ENCODE measurements at regions not wholly inside any gene's neighbourhood (a gene's known extent, or its start where the extent isn't known, plus 50 kb on each side); places are given as distances from the start of the nearest gene placed in this dataset.

DNA sequence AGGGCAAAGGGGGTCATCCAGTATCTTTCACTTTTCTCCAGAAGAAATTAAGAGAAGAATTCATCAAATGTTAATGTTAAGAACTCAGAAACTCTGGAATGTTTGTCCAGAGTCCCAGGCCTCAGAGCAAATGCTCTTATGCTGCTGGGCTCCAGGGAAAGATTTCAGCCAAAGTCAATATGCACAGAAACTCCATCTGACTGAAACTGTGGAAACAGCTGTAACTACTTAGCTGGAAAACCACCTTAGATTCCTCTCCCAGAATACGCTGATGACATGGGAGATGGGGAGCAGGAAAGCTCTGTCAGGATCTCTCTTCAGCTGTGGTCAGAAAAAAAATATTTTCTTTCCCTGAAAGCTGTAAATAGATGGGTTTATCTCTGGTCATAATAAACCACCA is 559.6 kb downstream of the RFPL4B start:
- CTCF ChIA-PET, result no interaction called here
- DNase-seq (ENCODE audit: low read depth, low spot score), result no peak
- in situ Hi-C loops (cut with HindIII; ENCODE audit: low pct_unique_long_range_greater_than_20kb, low sequenced_read_pairs), result no loop called here
- intact Hi-C loops (cut with micrococcal nuclease; ENCODE audit: unreplicated experiment), result no loop called here
- no peak for TF ChIP-seq TCF7L2 (IDR thresholded peaks at IDR 0.05; ENCODE audit: low read depth, low read length)
- TF ChIP-seq POLR2AphosphoS5 (IDR thresholded peaks at IDR 0.05; ENCODE audit: low read depth, low read length), result no peak
- TF ChIP-seq, protein P1, sequence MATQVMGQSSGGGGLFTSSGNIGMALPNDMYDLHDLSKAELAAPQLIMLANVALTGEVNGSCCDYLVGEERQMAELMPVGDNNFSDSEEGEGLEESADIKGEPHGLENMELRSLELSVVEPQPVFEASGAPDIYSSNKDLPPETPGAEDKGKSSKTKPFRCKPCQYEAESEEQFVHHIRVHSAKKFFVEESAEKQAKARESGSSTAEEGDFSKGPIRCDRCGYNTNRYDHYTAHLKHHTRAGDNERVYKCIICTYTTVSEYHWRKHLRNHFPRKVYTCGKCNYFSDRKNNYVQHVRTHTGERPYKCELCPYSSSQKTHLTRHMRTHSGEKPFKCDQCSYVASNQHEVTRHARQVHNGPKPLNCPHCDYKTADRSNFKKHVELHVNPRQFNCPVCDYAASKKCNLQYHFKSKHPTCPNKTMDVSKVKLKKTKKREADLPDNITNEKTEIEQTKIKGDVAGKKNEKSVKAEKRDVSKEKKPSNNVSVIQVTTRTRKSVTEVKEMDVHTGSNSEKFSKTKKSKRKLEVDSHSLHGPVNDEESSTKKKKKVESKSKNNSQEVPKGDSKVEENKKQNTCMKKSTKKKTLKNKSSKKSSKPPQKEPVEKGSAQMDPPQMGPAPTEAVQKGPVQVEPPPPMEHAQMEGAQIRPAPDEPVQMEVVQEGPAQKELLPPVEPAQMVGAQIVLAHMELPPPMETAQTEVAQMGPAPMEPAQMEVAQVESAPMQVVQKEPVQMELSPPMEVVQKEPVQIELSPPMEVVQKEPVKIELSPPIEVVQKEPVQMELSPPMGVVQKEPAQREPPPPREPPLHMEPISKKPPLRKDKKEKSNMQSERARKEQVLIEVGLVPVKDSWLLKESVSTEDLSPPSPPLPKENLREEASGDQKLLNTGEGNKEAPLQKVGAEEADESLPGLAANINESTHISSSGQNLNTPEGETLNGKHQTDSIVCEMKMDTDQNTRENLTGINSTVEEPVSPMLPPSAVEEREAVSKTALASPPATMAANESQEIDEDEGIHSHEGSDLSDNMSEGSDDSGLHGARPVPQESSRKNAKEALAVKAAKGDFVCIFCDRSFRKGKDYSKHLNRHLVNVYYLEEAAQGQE (IDR thresholded peaks at IDR 0.05; ENCODE audit: insufficient read depth in 1 of 2, low read depth in 2 of 2, low read length in 1 of 2), result no peak
- TF ChIP-seq, protein P2, sequence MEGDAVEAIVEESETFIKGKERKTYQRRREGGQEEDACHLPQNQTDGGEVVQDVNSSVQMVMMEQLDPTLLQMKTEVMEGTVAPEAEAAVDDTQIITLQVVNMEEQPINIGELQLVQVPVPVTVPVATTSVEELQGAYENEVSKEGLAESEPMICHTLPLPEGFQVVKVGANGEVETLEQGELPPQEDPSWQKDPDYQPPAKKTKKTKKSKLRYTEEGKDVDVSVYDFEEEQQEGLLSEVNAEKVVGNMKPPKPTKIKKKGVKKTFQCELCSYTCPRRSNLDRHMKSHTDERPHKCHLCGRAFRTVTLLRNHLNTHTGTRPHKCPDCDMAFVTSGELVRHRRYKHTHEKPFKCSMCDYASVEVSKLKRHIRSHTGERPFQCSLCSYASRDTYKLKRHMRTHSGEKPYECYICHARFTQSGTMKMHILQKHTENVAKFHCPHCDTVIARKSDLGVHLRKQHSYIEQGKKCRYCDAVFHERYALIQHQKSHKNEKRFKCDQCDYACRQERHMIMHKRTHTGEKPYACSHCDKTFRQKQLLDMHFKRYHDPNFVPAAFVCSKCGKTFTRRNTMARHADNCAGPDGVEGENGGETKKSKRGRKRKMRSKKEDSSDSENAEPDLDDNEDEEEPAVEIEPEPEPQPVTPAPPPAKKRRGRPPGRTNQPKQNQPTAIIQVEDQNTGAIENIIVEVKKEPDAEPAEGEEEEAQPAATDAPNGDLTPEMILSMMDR (IDR thresholded peaks at IDR 0.05), result no peak
- no peak for TF ChIP-seq SIN3A (IDR thresholded peaks at IDR 0.05; ENCODE audit: borderline replicate concordance, insufficient read depth, low read depth, low read length)
- Histone ChIP-seq H3K36me3 (ENCODE audit: control insufficient read depth, insufficient read depth, low read length) (no peaks in the 10 kb centered on the region), H3K27ac (ENCODE audit: low read length) (no peak overlapping the region; the same call in 1 of the 2 replicates), H3K4me1 (ENCODE audit: control insufficient read depth, insufficient read depth, low read length) (no peaks in the 10 kb centered on the region), H3K4me3 (ENCODE audit: low read depth in 2 of 2, low read length in 2 of 2) (no peak overlapping the region), H3K9me3 (ENCODE audit: control insufficient read depth, insufficient read depth, low read depth, low read length) (peaks cover 11% of the 10 kb centered on the region), H3K27me3 (ENCODE audit: control insufficient read depth, insufficient read depth, low read length) (no peaks in the 10 kb centered on the region)
- POLR2A ChIA-PET, result no interaction called here
- BruUV-seq (replicated peaks), result no TSS peak
- no peak for ATAC-seq

DNA sequence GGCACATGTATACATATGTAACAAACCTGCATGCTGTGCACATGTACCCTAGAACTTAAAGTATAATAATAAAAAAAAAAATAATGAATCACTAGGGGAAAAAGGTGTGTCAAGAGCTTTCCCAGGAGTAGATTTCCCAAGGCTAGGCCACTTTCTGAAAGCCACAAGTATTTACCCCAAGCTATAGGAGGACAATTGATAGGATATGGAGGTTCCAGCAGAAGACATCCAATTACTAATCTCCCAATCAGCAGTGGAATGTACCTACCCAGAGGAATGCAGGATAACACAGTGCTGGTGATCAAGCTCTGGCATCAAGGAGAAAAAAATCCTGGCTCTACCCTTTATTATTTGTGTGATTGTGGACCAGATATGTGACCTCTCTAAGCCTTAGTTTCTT is 562.7 kb downstream of the RFPL4B start:
- Histone ChIP-seq H3K4me1 (ENCODE audit: control insufficient read depth, insufficient read depth, low read length) (no peaks in the 10 kb centered on the region; the same call in 1 of the 2 replicates), H3K9me3 (ENCODE audit: control insufficient read depth, insufficient read depth, low read depth, low read length) (no peaks in the 10 kb centered on the region), H3K27ac (ENCODE audit: low read length) (no peak overlapping the region), H3K4me3 (ENCODE audit: low read depth in 2 of 2, low read length in 2 of 2) (no peak overlapping the region), H3K36me3 (ENCODE audit: control insufficient read depth, insufficient read depth, low read length) (no peaks in the 10 kb centered on the region), H3K27me3 (ENCODE audit: control insufficient read depth, insufficient read depth, low read length) (no peaks in the 10 kb centered on the region)
- POLR2A ChIA-PET, result no interaction called here
- TF ChIP-seq TCF7L2 (IDR thresholded peaks at IDR 0.05; ENCODE audit: low read depth, low read length) (no peak), POLR2AphosphoS5 (IDR thresholded peaks at IDR 0.05; ENCODE audit: low read depth, low read length) (no peak), SIN3A (IDR thresholded peaks at IDR 0.05; ENCODE audit: borderline replicate concordance, insufficient read depth, low read depth, low read length) (no peak)
- TF ChIP-seq, protein P1 (IDR thresholded peaks at IDR 0.05; ENCODE audit: insufficient read depth in 1 of 2, low read depth in 2 of 2, low read length in 1 of 2), result no peak
- TF ChIP-seq, protein P2 (IDR thresholded peaks at IDR 0.05), result no peak
- intact Hi-C loops (cut with micrococcal nuclease; ENCODE audit: unreplicated experiment) (no loop called here), in situ Hi-C loops (cut with HindIII; ENCODE audit: low pct_unique_long_range_greater_than_20kb, low sequenced_read_pairs) (no loop called here)
- CTCF ChIA-PET, result no interaction called here
- no TSS peak for BruUV-seq (replicated peaks)
- DNase-seq (ENCODE audit: low read depth, low spot score) (no peak), ATAC-seq (no peak)
